Umbilical cord (tissue), 1 donor: ENCODE measurements at regions not wholly inside any gene's neighbourhood (a gene's known extent, or its start where the extent isn't known, plus 50 kb on each side); places are given as distances from the start of the nearest gene placed in this dataset.
"Not testable (repeated sequence)": the region's sequence is repeated elsewhere in the genome, so short reads cannot be mapped to it uniquely, and the experiment has no call there.

ENCODE experiments used
- DNase-seq: peaks from one replicate; pipeline ENCODE4 v3.0.0-alpha.2; 2015; ENCODE audit warnings: low spot score

GRCh38 chr1:22196041-22196440 lies 53.1 kb upstream of the WNT4 start:
- no peak for DNase-seq

DNA sequence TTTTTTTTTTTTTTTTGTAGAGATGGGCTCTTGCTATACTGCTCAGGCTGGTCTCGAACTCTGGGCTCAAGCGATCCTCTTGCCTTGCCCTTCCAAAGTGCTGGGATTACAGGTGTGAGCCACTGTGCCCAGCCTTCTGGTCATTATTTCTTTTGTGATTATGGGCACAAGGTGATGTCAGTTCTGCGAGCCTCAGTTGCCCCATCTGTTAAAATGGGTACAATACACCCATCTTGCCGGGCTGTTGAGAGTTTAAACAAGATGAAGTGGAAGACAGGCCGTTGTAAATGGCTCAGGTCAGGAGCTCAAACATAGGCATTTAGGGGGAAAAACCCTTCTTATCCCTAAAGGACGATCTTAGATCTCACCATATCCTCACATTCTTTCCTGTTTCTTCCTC lies 53.7 kb upstream of the WNT4 start:
- no peak for DNase-seq

- DNase-seq: no peak
Observed at GRCh38 chr1:22197644-22198043, 54.7 kb upstream of the WNT4 start.

DNA sequence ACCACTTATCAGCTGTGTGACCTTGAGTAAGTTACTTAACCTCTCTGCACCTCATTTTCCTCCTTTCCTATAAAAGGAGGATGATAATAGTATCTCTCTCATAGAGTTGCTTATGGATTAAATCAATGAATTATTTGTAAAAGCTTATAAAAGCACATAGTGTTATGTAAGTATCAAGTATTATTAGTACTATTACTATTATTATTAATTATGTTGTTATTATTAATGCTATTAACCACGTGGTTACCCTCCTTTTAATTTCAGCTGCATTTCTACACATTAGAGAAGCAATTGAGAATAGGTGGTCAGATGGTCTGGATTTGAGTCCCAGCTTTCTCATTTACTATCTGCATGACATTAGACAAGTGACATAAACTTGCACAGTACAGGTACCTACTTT lies 58.1 kb upstream of the WNT4 start:
- DNase-seq: no peak

GRCh38 chr1:22203335-22203734 lies 60.4 kb upstream of the WNT4 start:
- no peak for DNase-seq

DNA sequence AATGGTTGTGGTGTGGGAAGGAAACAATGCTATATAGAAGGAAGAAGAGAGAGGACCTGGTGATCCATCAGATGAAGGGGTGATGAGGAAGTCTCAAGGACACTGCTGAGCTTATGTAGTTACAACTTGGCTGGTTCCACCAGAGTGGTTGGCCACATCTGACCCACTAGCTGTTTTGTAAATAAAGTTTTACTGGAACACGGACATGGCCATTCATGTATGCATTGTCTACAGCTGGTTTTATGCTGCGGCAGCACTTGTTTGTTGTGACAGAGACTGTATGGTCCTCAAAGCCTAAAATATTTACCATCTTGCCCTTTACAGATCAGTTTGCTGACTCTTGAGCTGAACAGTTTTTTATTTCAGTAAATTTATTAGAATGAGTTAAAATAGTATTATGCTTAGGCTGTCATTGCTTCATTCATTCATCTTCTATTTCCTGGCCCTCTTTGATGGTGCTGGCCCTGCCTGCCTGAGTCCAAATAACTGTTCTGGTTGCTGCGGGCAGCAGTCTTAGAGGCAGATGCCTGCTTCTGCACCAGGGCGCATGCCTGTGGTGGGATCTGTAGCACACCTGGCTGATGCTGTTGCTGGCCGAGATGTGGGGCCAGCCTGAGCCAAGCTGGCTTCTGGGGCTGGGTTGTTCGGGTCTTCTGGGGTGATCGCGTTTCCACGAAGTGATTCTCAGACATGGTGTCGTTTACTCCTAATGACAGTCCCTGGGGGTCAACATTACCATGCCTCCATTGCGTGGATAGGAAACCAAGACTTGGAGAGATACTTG lies 61.4 kb upstream of the WNT4 start:
- no peak for DNase-seq

- no peak for DNase-seq
Observed at GRCh38 chr1:22204989-22205913, 62.4 kb upstream of the WNT4 start.

DNA sequence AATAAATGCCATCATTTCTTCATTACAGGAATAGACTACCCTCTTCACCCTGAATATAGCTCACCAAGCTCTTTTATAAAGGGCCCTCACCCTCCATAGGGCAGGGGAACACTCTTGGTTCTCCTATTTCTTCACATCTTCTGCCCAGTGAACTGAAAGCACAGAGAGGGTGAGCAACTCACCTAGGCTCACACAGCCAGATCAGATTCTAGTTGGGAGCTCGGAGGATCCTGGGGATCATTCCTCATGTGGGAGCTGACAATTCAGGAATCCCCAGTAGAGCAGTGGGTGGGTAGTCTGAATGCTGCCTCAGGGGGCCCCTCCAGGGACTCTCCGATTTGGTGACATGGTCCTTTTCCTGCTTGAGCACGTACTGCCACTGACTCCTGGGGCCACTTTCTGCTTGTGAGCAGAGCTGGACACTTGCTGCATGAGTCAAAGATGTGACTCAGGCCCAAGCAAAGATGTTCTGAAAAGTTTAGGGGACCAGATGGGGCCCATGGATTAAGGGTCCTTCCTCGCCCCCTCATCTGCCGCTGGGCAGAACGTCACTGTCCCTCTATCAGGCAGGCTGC lies 63.7 kb upstream of the WNT4 start:
- no peak for DNase-seq

GRCh38 chr1:22207511-22208267 lies 64.8 kb upstream of the WNT4 start:
- DNase-seq: peak; percentile 41

GRCh38 chr1:22208268-22208972 lies 65.5 kb upstream of the WNT4 start:
- DNase-seq: no peak

DNA sequence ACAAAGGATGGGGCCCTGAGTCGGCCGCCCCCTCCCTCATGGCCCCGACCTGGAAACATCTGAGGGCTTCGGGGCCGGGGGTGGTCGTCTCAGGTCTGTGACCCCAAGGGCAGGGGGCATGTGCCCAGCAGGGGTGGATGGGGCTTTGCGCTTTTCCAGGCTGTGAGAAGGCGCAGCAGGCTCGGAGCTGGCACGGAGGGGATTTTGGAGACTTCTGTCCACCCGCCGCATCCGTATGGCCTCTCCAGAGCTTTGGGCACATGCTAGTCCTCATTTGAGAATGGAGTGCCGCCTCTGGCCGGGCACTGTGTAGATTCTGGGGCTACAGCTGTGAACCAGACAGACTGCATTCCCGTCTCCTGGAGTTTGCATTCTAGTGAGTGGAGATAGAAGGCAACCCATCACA lies 66.1 kb upstream of the WNT4 start:
- DNase-seq: no peak

DNA sequence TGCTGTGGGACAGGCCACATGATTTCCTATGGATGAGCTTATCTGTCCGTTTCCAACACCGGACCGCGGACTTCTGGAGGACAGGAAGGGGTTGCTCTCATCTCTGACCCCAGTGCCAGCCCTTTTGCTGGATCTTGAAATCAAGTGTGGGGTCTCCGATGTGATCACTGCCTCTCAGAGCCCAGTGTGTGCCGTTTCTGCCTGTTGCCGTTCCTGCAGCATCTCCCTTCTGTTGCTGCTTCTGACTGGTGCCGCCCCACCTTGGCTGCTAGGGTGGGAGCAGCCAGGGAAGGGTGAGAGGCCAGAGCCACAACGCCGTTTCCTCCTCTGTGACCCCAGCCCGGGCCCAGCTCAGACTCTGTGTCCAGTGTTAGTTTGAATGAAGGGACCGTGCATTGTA lies 67.3 kb upstream of the WNT4 start:
- no peak for DNase-seq

- DNase-seq: no peak
Observed at GRCh38 chr1:22210636-22211035, 67.7 kb upstream of the WNT4 start.

- not testable (repeated sequence) for DNase-seq
Observed at GRCh38 chr1:22211459-22211858, 68.6 kb upstream of the WNT4 start.

DNA sequence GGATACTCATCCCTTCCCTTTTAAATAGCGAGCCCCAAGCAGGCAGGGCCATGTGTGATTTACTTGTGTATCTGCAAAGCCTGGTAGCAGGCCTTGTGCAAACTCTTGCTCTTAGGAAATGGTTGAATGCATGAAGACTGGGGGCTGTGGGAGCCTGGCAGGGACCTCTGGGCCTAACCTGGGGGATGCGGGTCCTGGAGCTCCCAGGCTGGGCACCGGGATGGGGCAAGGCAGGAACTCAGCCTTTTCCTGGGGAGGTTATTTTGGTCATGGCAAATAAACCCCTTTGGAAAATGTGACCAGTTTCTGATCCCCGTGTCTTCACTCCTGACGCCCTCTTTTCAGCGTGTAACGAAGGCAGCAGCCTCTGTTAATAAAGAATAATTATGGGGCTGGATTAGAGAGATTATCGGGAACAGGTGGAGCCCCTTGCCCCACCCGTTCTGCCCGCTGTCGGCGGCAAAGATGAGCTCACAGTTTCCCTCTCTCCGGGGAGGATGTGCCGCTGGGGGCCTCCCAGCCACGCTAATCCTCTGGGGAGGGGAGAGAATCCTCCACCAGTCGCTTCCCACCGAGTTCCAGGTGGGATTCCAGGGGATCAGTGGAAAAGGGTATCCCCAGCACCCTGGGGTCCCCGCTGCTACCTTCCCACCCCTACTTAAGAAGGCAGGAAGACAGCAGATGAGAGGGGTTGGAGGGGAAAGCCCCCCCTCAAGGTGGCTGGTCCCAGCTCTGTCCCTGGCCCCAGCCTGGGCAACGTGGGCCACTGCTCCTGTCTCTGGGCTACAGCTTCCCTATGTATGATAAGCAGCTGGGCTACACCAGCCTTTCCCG lies 69.7 kb upstream of the WNT4 start:
- no peak for DNase-seq

GRCh38 chr1:22216210-22216883 lies 73.5 kb upstream of the WNT4 start:
- no peak for DNase-seq

DNA sequence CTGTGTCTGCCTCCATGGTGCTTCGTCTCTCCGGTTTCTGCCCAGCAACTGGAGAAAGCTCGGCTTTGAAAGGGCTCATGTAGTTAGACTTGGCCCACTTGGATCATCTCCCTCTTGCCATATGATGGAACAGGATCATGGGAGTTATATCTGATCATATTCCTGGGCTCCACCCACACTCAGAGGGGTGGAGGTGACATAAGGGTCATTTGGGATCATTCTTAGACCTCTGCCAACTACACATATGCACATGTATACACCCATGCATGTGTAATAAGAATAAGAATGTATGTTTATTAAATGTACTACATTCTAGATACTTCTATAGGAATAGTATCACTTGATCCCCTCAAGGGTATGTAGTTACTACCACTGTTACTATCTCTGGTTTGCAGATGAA lies 74.1 kb upstream of the WNT4 start:
- DNase-seq: no peak

GRCh38 chr1:22217811-22218460 lies 75.0 kb upstream of the WNT4 start:
- no peak for DNase-seq

- no peak for DNase-seq
Observed at GRCh38 chr1:22218618-22219250, 75.8 kb upstream of the WNT4 start.
